Stimulated activated CD4-positive, alpha-beta T cell treated with anti-CD3 and anti-CD28 coated beads, Interleukin-15, amount 100 ng/mL, for 24 hours (primary cell): ENCODE measurements at regions not wholly inside any gene's neighbourhood (a gene's known extent, or its start where the extent isn't known, plus 50 kb on each side); places are given as distances from the start of the nearest gene placed in this dataset.

Source experiments
- DNase-seq: peaks from one replicate; pipeline ENCODE4 v3.0.0-alpha.2; 2020

DNA sequence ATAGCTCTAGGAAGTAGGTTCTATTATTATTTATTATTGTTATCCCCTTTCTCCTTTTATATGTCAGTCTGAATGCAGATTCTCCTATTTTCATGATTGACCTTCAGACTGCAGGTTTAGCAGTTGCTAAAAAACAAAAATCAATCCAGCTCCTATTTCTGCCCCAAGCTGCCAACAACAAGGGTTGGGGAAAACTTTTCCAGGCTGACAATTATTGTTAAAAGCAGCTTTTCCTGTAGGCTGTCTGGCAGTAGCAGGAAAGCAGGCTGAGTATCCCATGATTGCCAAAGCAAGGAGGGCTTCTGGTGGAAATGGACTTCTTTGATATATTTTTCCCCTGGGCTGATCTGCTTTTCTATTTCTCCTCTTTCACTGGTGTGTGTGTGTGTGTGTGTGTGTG lies 78.0 kb upstream of the CTLA4 start:
- no peak for DNase-seq

DNA sequence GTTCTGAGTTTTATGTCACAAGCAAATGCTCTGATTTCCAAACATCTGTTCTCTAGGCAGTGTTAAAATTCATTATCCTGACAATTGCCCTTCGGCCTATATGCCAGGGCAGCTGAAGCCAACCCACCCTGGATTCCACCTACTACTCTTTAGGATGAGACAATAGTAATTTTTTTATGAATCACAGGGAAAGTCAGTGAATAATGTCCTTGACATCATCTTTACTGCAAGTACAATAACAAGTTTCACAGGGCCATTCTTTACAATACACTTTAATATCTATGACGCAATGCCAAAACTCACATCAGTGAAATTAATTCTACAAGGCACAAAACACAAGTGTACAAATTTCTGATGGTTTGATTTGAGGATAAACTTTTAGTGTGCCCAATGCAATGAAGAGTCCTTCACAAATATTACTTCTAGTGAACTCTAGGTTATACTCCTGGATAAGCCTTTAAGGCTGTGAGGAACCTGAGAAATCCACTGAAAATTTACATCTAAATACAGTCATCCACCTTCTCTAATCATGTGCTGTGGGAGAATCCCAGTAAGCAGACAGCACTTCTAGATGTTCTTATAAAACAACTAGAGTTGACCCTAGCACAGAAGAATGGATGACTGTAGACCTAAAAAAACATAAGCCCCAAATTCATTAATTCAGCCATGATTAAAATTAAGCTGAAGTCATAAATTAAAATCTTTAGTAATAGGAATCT lies 77.3 kb upstream of the CTLA4 start:
- DNase-seq = no peak

DNA sequence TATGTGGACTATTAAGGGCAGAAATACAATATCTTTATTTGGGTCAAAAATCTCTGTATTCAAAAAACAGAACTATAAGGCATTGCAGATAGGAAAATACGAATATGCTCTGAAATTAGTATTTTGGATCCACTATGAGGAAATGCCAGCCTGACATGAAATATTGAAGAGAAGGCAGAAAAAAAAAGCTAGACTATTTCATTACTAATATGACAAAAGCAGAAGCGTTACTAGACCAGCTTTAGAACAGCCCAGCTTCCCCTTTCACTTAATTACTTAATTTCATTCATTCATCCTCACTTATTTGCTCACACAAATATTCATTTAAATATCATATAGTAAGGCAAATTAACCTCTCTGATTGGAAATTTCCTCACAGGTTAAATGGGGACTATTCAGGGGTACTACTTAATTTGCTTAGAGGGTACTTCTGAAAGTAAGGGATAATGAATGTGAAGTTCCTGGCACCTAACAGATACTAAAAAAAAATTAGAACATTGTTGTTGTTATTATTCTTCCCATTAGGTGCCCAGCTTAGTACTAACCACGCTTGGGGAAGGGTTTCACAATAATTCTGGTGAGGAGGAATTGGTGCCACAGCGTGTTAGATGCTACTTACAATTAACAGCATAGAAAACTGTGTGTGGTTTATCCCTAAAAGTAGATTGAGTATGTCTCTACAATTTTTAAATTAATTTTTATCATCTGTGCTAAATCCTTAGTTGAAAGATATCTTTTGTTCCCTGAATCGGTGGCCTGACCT lies 71.1 kb upstream of the CTLA4 start:
- no peak for DNase-seq

GRCh38 chr2:203797276-203797675 lies 70.3 kb upstream of the CTLA4 start:
- no peak for DNase-seq

- no peak for DNase-seq
These were observed 69.9 kb upstream of the CTLA4 start for GRCh38 chr2:203797712-203798111.

GRCh38 chr2:203798296-203799087 lies 69.1 kb upstream of the CTLA4 start:
- no peak for DNase-seq

DNA sequence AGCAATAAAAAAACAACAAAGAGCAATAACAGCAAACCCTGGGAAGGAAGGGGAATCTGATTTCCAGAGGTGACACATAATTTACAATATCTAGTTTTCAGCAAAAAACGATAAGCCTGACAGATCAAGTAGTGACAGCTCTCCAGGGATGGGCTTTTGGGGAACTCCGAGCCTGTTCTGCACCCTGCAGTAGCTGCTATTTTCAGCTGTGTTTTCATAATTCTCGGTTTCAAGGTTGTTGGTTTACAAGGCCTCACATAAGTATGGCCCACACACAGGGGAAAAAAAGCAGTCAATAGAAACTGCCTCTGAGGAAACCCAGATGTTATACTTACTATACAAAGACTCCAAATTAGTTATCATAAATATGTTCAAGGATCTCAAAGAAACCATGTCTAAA lies 67.7 kb upstream of the CTLA4 start:
- DNase-seq = peak; percentile 42

DNA sequence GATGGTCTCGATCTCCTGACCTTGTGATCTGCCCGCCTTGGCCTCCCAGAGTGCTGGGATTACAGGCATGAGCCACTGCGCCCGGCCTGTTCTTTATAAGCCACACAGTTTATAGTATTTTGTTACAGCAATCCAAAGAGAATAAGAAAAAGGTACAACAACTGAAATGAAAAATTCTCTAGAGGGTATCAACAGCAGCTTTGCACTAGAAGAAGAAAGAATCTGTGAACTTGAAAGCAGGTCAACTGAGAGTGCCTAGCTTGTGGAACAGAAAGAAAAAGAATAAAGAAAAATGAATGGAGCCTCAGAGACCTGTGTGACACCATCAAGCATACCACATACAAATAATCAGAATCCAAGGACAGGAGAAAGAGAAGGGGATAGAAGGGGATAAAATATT lies 66.8 kb upstream of the CTLA4 start:
- no peak for DNase-seq

- peak; percentile 73 for DNase-seq
These were observed 65.1 kb upstream of the CTLA4 start for GRCh38 chr2:203802342-203803052.

DNA sequence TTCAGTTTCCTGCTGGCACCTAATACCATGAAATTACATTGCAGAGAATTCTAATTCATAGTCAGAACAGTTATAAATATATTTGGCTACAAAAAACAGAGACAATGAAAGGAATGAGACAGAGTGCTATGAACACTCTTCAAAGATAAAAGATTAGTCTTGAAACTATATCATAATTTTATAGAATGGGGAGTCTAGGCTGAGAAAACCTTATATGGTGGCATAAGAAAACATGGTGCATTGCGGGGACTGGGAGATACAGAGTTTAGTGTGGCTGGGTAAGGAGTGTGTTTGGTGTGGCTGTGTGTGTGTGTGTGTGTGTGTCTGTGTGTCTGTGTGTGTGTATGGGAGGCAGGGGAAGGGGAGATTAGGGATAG lies 64.5 kb upstream of the CTLA4 start:
- no peak for DNase-seq

DNA sequence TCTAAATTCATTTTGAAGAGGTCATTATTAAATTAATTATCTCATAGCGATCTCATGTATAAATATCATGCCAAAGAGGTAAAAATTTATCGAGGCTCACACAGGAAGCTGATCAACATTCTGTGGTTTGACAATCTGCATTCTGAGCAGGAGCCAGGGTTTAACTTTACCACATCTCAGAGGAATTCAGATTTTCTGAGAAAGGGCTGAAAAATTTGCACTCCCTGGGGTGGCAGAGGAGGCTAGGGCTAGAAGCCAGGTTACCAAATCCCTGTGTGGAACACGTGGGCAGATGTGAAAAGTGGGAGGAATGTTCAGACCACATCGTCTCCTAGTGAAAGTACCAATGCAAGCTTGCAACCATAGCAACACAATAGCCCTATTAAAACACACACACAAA lies 63.5 kb upstream of the CTLA4 start:
- peak; percentile 72 for DNase-seq

GRCh38 chr2:203804764-203805485 lies 62.6 kb upstream of the CTLA4 start:
- DNase-seq = no peak

GRCh38 chr2:203805486-203805838 lies 62.1 kb upstream of the CTLA4 start:
- no peak for DNase-seq

- no peak for DNase-seq
These were observed 60.8 kb upstream of the CTLA4 start for GRCh38 chr2:203806761-203807160.

- no peak for DNase-seq
These were observed 59.4 kb upstream of the CTLA4 start for GRCh38 chr2:203808046-203808750.

- DNase-seq = no peak
These were observed 58.5 kb upstream of the CTLA4 start for GRCh38 chr2:203809084-203809521.

DNA sequence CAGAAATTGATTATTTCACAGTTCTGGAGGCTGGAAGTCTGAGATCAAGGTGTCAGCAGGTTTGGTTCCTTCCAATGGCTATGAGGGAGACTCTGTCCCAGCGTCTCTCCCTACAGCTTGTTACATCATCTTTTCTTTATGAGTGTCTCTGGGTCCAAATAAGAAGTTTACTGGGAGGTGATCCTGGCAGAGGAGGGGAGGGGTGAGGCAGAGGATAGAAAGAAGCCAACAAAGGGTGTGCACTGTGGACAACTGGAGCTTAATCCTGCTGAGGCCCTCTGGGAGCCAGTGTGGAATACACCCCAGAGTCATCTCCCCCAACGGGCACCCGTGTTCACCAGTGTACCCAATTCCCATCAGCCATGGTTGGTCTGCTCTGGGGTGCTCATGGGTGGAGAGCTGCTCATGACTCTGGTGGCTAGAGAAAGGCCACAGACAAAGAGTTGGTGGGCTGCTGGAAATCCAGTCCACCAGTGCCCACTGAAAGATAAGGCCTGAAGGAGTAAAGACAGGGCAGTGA lies 57.5 kb upstream of the CTLA4 start:
- no peak for DNase-seq

- DNase-seq = peak; percentile 86
These were observed 55.9 kb upstream of the CTLA4 start for GRCh38 chr2:203811491-203812221.

DNA sequence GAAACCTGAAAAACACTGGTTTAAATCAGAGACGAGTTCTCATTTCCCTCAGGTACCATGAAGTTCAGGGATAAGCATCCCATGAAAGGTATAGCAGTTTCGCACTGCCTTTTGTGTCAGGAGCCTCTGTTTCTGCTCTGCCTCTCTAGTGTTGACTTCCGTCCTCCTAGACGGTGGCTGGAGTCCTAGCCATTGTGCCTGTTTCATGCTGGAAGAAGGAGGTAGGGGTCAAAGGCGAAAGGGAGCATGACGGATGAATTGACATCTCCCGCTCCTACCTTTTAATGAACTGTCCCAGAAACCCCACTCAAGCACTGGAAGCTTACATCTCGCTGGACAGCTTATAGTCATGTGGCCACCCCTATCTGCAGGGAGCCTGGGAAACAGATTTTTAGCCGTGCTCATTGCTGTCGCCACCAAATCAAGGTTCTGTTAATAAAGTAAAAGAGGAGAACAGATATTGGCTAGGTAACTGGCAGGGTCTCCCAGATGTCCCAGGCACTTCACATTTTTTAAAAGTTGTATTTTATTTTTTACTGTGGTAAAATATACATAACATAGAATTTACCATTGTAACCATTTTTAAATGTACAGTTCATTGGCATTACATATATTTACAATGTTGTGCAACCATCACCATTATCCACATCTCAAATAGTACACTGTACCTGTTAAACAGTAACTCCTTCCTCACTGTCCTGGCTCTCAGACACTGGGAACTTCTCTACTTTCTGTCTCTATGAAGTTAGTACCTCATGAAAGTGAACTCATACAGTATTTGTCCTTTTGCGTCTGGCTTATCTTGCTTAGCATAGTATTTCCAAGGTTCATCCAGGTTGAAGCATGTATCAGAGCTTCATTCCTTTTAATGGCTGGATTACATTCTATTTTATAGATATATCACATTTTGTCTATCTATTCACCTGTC lies 55.0 kb upstream of the CTLA4 start:
- DNase-seq = no peak

DNA sequence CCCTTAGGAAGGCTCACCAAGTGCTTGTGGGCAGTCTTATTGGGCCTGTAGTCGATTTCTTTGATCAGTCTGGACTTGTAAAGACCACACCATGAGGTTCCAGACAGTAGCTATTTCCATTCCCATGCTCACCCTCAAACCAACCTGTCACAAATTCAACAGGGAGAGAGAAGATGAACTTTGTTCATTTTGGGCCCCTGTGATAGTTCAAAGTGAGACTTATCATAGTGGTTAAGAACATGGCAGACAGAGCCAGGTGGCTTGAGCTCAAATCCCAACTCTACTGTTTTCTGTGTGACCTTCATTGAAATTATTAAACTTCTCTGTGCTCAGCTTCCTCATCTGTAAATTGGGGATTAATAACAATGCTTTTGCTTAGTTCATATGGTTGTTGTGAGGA lies 53.9 kb upstream of the CTLA4 start:
- DNase-seq = no peak
